ENCODE measurements at regions not wholly inside any gene's neighbourhood (a gene's known extent, or its start where the extent isn't known, plus 50 kb on each side); places are given as distances from the start of the nearest gene placed in this dataset.

DNA sequence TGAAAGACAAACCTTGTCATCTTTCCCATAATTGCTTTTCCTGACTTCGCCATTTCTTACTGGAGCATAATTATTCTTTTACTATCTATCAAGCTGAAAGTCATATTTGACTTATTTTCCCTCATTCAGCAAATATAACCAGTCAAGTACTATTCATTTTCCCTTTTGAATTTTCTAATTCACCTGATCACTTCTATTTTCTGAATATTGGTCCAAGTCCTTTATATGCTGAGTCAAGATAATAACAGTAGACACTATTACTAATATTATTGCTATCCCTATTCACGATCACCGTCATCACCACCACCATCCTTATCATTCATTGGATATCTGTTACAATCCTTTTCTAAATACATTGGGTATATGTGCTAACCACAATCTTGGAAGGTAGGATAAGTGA is 728.0 kb downstream of the NOVA1 start:
- Histone ChIP-seq H3K4me1 (ENCODE audit: control insufficient read depth, low read depth, low read length) (no peaks in the 10 kb centered on the region), H3K4ac (ENCODE audit: low read depth, low read length) (no peak overlapping the region), H2AK5ac (ENCODE audit: low read length) (no peak overlapping the region), H2BK15ac (replicated peaks; ENCODE audit: low read depth) (no peak overlapping the region), H3K27me3 (ENCODE audit: insufficient read depth, low read length, poor library complexity) (no peaks in the 10 kb centered on the region), H3K4me3 (ENCODE audit: low read length) (no peak overlapping the region), H3K79me2 (ENCODE audit: control insufficient read depth, insufficient read depth, low read length) (no peaks in the 10 kb centered on the region), H3K27ac (ENCODE audit: low read depth, low read length) (no peak overlapping the region), H3K36me3 (ENCODE audit: control insufficient read depth, insufficient read depth, low read length) (no peaks in the 10 kb centered on the region), H3K79me1 (ENCODE audit: low read length) (no peaks in the 10 kb centered on the region), H2BK120ac (ENCODE audit: low read depth, low read length) (no peak overlapping the region), H4K8ac (ENCODE audit: low read depth, low read length) (no peak overlapping the region), H3K18ac (ENCODE audit: low read length) (no peak overlapping the region), H3K4me2 (ENCODE audit: low read length) (no peak overlapping the region), H2BK5ac (ENCODE audit: low read length) (no peak overlapping the region), H3K56ac (ENCODE audit: low read length) (no peak overlapping the region), H4K5ac (ENCODE audit: low read length) (no peak overlapping the region), H3K9ac (ENCODE audit: low read length) (no peak overlapping the region), H3K23ac (ENCODE audit: low read length) (no peak overlapping the region)
- WGBS (ENCODE audit: extremely low coverage, insufficient coverage, low lambda C conversion rate), result no CpG with 5 or more reads among the region's 3 CpGs
- no peak for DNase-seq

DNA sequence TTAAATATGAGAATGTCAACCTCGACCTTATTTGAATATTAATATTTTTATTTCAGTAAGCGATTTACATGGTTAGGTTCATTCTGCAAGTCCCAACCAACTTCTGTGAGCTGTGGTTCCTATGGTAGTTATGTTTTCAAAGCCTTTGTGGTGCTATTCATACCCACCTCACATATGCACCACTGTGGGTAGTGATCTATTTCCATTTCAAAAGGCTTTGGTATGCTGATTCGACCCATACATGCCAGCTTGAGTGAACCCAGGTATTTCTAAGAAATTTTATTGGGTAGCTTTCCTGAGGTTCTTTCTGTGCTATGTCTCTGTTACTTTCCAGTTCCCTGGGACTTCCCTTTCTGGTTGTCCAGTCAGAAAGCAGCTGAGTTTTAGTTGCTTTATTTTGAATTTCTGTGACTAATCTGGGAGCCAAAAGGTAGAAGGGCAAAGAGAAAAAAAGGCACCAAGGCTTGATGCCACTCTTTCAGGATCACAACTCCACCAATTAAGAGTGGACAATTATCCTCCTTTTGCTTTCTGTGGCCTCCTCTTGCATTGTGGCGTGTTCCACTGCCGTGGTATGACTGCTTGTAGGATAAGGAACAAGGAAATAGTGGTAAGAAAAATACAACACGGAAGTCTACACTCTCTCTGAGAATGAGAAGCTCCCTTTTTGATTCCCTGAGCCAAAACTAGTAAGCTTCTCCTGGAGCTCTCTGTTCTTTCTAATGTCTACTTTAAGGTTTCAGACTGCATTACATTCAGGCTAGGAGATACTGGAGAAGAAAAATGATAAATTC is 729.1 kb downstream of the NOVA1 start:
- Histone ChIP-seq H2BK5ac (ENCODE audit: low read length) (no peak overlapping the region), H4K8ac (ENCODE audit: low read depth, low read length) (no peak overlapping the region), H3K4me1 (ENCODE audit: control insufficient read depth, low read depth, low read length) (no peaks in the 10 kb centered on the region), H3K79me1 (ENCODE audit: low read length) (no peaks in the 10 kb centered on the region), H3K4ac (ENCODE audit: low read depth, low read length) (no peak overlapping the region), H3K4me2 (ENCODE audit: low read length) (no peak overlapping the region), H3K79me2 (ENCODE audit: control insufficient read depth, insufficient read depth, low read length) (no peaks in the 10 kb centered on the region), H3K9ac (ENCODE audit: low read length) (no peak overlapping the region), H3K4me3 (ENCODE audit: low read length) (no peak overlapping the region), H2AK5ac (ENCODE audit: low read length) (no peak overlapping the region), H3K23ac (ENCODE audit: low read length) (no peak overlapping the region), H3K27me3 (ENCODE audit: insufficient read depth, low read length, poor library complexity) (no peaks in the 10 kb centered on the region), H2BK120ac (ENCODE audit: low read depth, low read length) (no peak overlapping the region), H2BK15ac (replicated peaks; ENCODE audit: low read depth) (no peak overlapping the region), H4K5ac (ENCODE audit: low read length) (no peak overlapping the region), H3K56ac (ENCODE audit: low read length) (no peak overlapping the region), H3K36me3 (ENCODE audit: control insufficient read depth, insufficient read depth, low read length) (no peaks in the 10 kb centered on the region), H3K27ac (ENCODE audit: low read depth, low read length) (no peak overlapping the region), H3K18ac (ENCODE audit: low read length) (no peak overlapping the region)
- WGBS (ENCODE audit: extremely low coverage, insufficient coverage, low lambda C conversion rate), result no CpG with 5 or more reads among the region's 6 CpGs
- no peak for DNase-seq

DNA sequence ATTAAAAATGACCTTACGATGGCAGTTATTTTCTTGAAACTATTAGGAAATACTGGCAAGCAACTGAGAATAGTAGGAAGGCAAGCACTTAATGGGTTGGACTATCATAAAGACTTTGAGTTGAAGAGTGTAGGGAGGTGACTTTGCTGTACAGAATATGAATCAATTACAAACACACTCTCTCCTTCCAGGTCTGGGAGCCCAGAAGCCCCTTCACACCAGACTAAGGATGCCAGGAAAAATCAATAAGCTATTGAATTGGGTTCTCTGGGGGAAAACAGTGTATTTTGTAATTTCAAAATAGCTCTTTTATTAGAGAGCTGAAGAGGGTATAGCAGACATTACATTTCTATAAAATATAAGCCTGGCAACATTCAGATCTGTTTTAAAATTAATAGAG is 736.4 kb downstream of the NOVA1 start:
- H2BK120ac ChIP-seq (ENCODE audit: low read depth, low read length), result no peak overlapping the region
- H3K36me3 ChIP-seq (ENCODE audit: control insufficient read depth, insufficient read depth, low read length), result no peaks in the 10 kb centered on the region
- DNase-seq, result no peak
- no CpG with 5 or more reads among the region's 1 CpG for WGBS (ENCODE audit: extremely low coverage, insufficient coverage, low lambda C conversion rate)
- no peak overlapping the region for H4K5ac ChIP-seq (ENCODE audit: low read length)
- no peak overlapping the region for H3K4me3 ChIP-seq (ENCODE audit: low read length)
- H3K4me2 ChIP-seq (ENCODE audit: low read length), result no peak overlapping the region
- H3K27me3 ChIP-seq (ENCODE audit: insufficient read depth, low read length, poor library complexity), result no peaks in the 10 kb centered on the region
- no peak overlapping the region for H2AK5ac ChIP-seq (ENCODE audit: low read length)
- no peak overlapping the region for H2BK5ac ChIP-seq (ENCODE audit: low read length)
- H3K4ac ChIP-seq (ENCODE audit: low read depth, low read length), result no peak overlapping the region
- no peak overlapping the region for H3K9ac ChIP-seq (ENCODE audit: low read length)
- no peaks in the 10 kb centered on the region for H3K79me1 ChIP-seq (ENCODE audit: low read length)
- no peak overlapping the region for H3K56ac ChIP-seq (ENCODE audit: low read length)
- H4K8ac ChIP-seq (ENCODE audit: low read depth, low read length), result no peak overlapping the region
- no peak overlapping the region for H3K18ac ChIP-seq (ENCODE audit: low read length)
- no peak overlapping the region for H3K27ac ChIP-seq (ENCODE audit: low read depth, low read length)
- no peak overlapping the region for H3K23ac ChIP-seq (ENCODE audit: low read length)
- no peak overlapping the region for H2BK15ac ChIP-seq (replicated peaks; ENCODE audit: low read depth)
- H3K79me2 ChIP-seq (ENCODE audit: control insufficient read depth, insufficient read depth, low read length), result no peaks in the 10 kb centered on the region
- no peaks in the 10 kb centered on the region for H3K4me1 ChIP-seq (ENCODE audit: control insufficient read depth, low read depth, low read length)

DNA sequence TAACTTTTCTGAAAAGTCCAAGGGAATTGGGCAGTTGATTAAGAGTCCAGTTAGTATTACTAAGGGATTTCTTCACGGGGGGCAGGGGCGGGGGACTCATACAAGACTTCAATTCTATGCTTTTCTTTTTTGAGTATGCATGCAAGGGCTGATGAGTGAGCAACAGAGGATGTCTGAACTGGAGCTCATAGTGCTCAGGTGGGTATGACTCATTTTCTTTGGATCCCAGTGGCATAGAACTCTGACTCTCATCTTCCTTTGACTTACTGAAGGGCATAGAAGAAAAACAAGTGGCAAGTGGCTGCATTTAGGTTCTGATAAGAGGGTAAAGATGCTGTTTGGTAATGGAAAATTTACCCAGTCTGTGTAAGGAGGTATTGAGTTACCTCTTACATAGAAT is 749.2 kb downstream of the NOVA1 start:
- Histone ChIP-seq H4K8ac (ENCODE audit: low read depth, low read length) (no peak overlapping the region), H3K27ac (ENCODE audit: low read depth, low read length) (no peak overlapping the region), H3K4ac (ENCODE audit: low read depth, low read length) (no peak overlapping the region), H3K27me3 (ENCODE audit: insufficient read depth, low read length, poor library complexity) (no peaks in the 10 kb centered on the region), H3K79me1 (ENCODE audit: low read length) (no peaks in the 10 kb centered on the region), H2AK5ac (ENCODE audit: low read length) (no peak overlapping the region), H3K18ac (ENCODE audit: low read length) (no peak overlapping the region), H3K36me3 (ENCODE audit: control insufficient read depth, insufficient read depth, low read length) (no peaks in the 10 kb centered on the region), H3K9ac (ENCODE audit: low read length) (no peak overlapping the region), H2BK15ac (replicated peaks; ENCODE audit: low read depth) (no peak overlapping the region), H3K4me3 (ENCODE audit: low read length) (no peak overlapping the region), H3K4me1 (ENCODE audit: control insufficient read depth, low read depth, low read length) (no peaks in the 10 kb centered on the region), H2BK120ac (ENCODE audit: low read depth, low read length) (no peak overlapping the region), H3K23ac (ENCODE audit: low read length) (no peak overlapping the region), H3K56ac (ENCODE audit: low read length) (no peak overlapping the region), H2BK5ac (ENCODE audit: low read length) (no peak overlapping the region), H4K5ac (ENCODE audit: low read length) (no peak overlapping the region), H3K4me2 (ENCODE audit: low read length) (no peak overlapping the region), H3K79me2 (ENCODE audit: control insufficient read depth, insufficient read depth, low read length) (no peaks in the 10 kb centered on the region)
- no peak for DNase-seq
- WGBS (ENCODE audit: extremely low coverage, insufficient coverage, low lambda C conversion rate), result no CpG with 5 or more reads among the region's 2 CpGs

DNA sequence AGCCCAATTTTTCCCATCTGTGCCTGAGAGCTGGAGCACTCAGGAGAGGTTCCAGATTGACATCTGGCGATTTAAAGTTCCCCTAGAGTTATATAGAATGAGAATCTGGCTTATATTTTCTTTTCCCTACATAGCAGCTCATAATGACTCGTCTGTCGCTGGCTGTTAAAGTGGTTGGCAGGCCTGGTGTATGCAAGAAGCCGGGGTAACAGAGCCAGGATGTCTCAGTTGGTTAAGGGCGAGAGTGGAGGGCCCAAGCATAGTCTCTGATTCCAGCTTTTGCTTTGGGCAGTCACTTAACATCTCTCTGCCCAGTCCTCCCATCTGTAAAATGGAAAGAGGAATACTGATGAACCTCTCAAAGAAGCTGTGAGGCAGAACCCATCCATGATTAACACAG is 751.6 kb downstream of the NOVA1 start:
- H3K79me2 ChIP-seq (ENCODE audit: control insufficient read depth, insufficient read depth, low read length), result no peaks in the 10 kb centered on the region
- H3K56ac ChIP-seq (ENCODE audit: low read length), result no peak overlapping the region
- H3K4me1 ChIP-seq (ENCODE audit: control insufficient read depth, low read depth, low read length), result no peaks in the 10 kb centered on the region
- no peak overlapping the region for H2AK5ac ChIP-seq (ENCODE audit: low read length)
- no peak overlapping the region for H4K5ac ChIP-seq (ENCODE audit: low read length)
- H3K79me1 ChIP-seq (ENCODE audit: low read length), result no peaks in the 10 kb centered on the region
- no peak for DNase-seq
- H3K27ac ChIP-seq (ENCODE audit: low read depth, low read length), result no peak overlapping the region
- no peak overlapping the region for H4K8ac ChIP-seq (ENCODE audit: low read depth, low read length)
- no peak overlapping the region for H3K4ac ChIP-seq (ENCODE audit: low read depth, low read length)
- H3K27me3 ChIP-seq (ENCODE audit: insufficient read depth, low read length, poor library complexity), result no peaks in the 10 kb centered on the region
- H3K23ac ChIP-seq (ENCODE audit: low read length), result no peak overlapping the region
- no peak overlapping the region for H3K18ac ChIP-seq (ENCODE audit: low read length)
- no peak overlapping the region for H3K4me2 ChIP-seq (ENCODE audit: low read length)
- H3K36me3 ChIP-seq (ENCODE audit: control insufficient read depth, insufficient read depth, low read length), result no peaks in the 10 kb centered on the region
- no peak overlapping the region for H2BK15ac ChIP-seq (replicated peaks; ENCODE audit: low read depth)
- no peak overlapping the region for H2BK120ac ChIP-seq (ENCODE audit: low read depth, low read length)
- H3K4me3 ChIP-seq (ENCODE audit: low read length), result no peak overlapping the region
- no peak overlapping the region for H3K9ac ChIP-seq (ENCODE audit: low read length)
- H2BK5ac ChIP-seq (ENCODE audit: low read length), result no peak overlapping the region
- no CpG with 5 or more reads among the region's 5 CpGs for WGBS (ENCODE audit: extremely low coverage, insufficient coverage, low lambda C conversion rate)

All from mesendoderm (in vitro differentiated cells).